ENCODE measurements at regions not wholly inside any gene's neighbourhood (a gene's known extent, or its start where the extent isn't known, plus 50 kb on each side); places are given as distances from the start of the nearest gene placed in this dataset.

GRCh38 chr4:153974452-153974851, 185.6 kb upstream of the SFRP2 start:
- Histone ChIP-seq H2AFZ (ENCODE audit: low read length) (no peak overlapping the region), H3K9me3 (ENCODE audit: low read length) (no peaks in the 10 kb centered on the region), H3K9me2 (ENCODE audit: insufficient read depth, low read length) (no peaks in the 10 kb centered on the region), H4K20me1 (ENCODE audit: insufficient read depth, low read length) (no peaks in the 10 kb centered on the region), H3K4me2 (ENCODE audit: low read length) (no peak overlapping the region), H3K79me2 (ENCODE audit: insufficient read depth, low read depth, low read length) (no peaks in the 10 kb centered on the region), H3K4me1 (ENCODE audit: insufficient read depth, low read length, poor library complexity, severe bottlenecking) (no peaks in the 10 kb centered on the region), H3K4me3 (ENCODE audit: low read depth, low read length, poor library complexity, severe bottlenecking) (no peak overlapping the region), H3K27ac (ENCODE audit: low read depth, low read length, poor library complexity, severe bottlenecking) (no peak overlapping the region), H3K36me3 (ENCODE audit: insufficient read depth, low read length) (no peaks in the 10 kb centered on the region)
- intact Hi-C loops (cut with micrococcal nuclease; ENCODE audit: unreplicated experiment): no loop called here
- TF ChIP-seq EZH2phosphoT487 (IDR thresholded peaks at IDR 0.05; ENCODE audit: borderline replicate concordance, low read depth, low read length): no peak
- TF ChIP-seq CTCF (conservative IDR thresholded peaks at IDR 0.05; ENCODE audit: low read length): no peak
- no TSS peak for BruUV-seq (replicated peaks)
- DNase-seq (ENCODE audit: low spot score): no peak
- ChIA-PET POLR2A (interaction anchor here (1.1 kb wide), 1 partner anchor 13 kb away, joined by 3 read pairs; no protein-coding TSS in a partner anchor), CTCF (ENCODE audit: unreplicated experiment) (no interaction called here)

- intact Hi-C loops (cut with micrococcal nuclease; ENCODE audit: unreplicated experiment): no loop called here
- H3K9me3 ChIP-seq (ENCODE audit: low read length): no peaks in the 10 kb centered on the region
- POLR2A ChIA-PET: interaction anchor here (1.1 kb wide), 1 partner anchor 13 kb away, joined by 3 read pairs; no protein-coding TSS in a partner anchor
- H3K9me2 ChIP-seq (ENCODE audit: insufficient read depth, low read length): no peaks in the 10 kb centered on the region
- H3K4me1 ChIP-seq (ENCODE audit: insufficient read depth, low read length, poor library complexity, severe bottlenecking): no peaks in the 10 kb centered on the region
- BruUV-seq (replicated peaks): no TSS peak
- no peaks in the 10 kb centered on the region for H4K20me1 ChIP-seq (ENCODE audit: insufficient read depth, low read length)
- no peaks in the 10 kb centered on the region for H3K36me3 ChIP-seq (ENCODE audit: insufficient read depth, low read length)
- CTCF ChIA-PET (ENCODE audit: unreplicated experiment): no interaction called here
- H3K4me2 ChIP-seq (ENCODE audit: low read length): no peak overlapping the region
- no peak for DNase-seq (ENCODE audit: low spot score)
- H3K4me3 ChIP-seq (ENCODE audit: low read depth, low read length, poor library complexity, severe bottlenecking): no peak overlapping the region
- H3K27ac ChIP-seq (ENCODE audit: low read depth, low read length, poor library complexity, severe bottlenecking): no peak overlapping the region
- H3K79me2 ChIP-seq (ENCODE audit: insufficient read depth, low read depth, low read length): no peaks in the 10 kb centered on the region
- no peak overlapping the region for H2AFZ ChIP-seq (ENCODE audit: low read length)
- no peak for TF ChIP-seq CTCF (conservative IDR thresholded peaks at IDR 0.05; ENCODE audit: low read length)
- TF ChIP-seq EZH2phosphoT487 (IDR thresholded peaks at IDR 0.05; ENCODE audit: borderline replicate concordance, low read depth, low read length): no peak
Measured at GRCh38 chr4:153973942-153974341, 185.1 kb upstream of the SFRP2 start.

- no peak for DNase-seq (ENCODE audit: low spot score)
- Histone ChIP-seq H3K4me2 (ENCODE audit: low read length) (no peak overlapping the region), H3K9me2 (ENCODE audit: insufficient read depth, low read length) (no peaks in the 10 kb centered on the region), H3K9me3 (ENCODE audit: low read length) (no peaks in the 10 kb centered on the region), H4K20me1 (ENCODE audit: insufficient read depth, low read length) (no peaks in the 10 kb centered on the region), H3K4me3 (ENCODE audit: low read depth, low read length, poor library complexity, severe bottlenecking) (no peak overlapping the region), H3K79me2 (ENCODE audit: insufficient read depth, low read depth, low read length) (no peaks in the 10 kb centered on the region), H3K4me1 (ENCODE audit: insufficient read depth, low read length, poor library complexity, severe bottlenecking) (no peaks in the 10 kb centered on the region), H3K36me3 (ENCODE audit: insufficient read depth, low read length) (no peaks in the 10 kb centered on the region), H3K27ac (ENCODE audit: low read depth, low read length, poor library complexity, severe bottlenecking) (no peak overlapping the region), H2AFZ (ENCODE audit: low read length) (no peak overlapping the region)
- TF ChIP-seq EZH2phosphoT487 (IDR thresholded peaks at IDR 0.05; ENCODE audit: borderline replicate concordance, low read depth, low read length) (no peak), CTCF (conservative IDR thresholded peaks at IDR 0.05; ENCODE audit: low read length) (no peak)
- ChIA-PET CTCF (ENCODE audit: unreplicated experiment) (no interaction called here), POLR2A (interaction anchor here (0.6 kb wide), 1 partner anchor 14 kb away, joined by 3 read pairs; no protein-coding TSS in a partner anchor)
- intact Hi-C loops (cut with micrococcal nuclease; ENCODE audit: unreplicated experiment): no loop called here
- BruUV-seq (replicated peaks): no TSS peak
Measured at GRCh38 chr4:153971899-153972298, 183.0 kb upstream of the SFRP2 start.

Data from OCI-LY7 (cell line).